Body of pancreas (tissue), 4 donors: ENCODE measurements at regions not wholly inside any gene's neighbourhood (a gene's known extent, or its start where the extent isn't known, plus 50 kb on each side); places are given as distances from the start of the nearest gene placed in this dataset.

Source experiments
- ATAC-seq: fragments of 150-250 bp; one replicate; pipeline ENCODE4 v1.9.1; 2016
- DNase-seq, 4 donors: peaks; one replicate each; pipeline ENCODE4 v3.0.0-alpha.2; 2019
- H3K27ac ChIP-seq, 4 donors: fragments of 200-600 bp; sonication (generic); 1 replicate in 3 of 4; 2 replicates in 1 of 4; pipeline versions ENCODE4 v1.5.1 to v1.6.1; 2016 to 2019; ENCODE audit warnings: mild to moderate bottlenecking in 1 of 4, mixed read lengths in 1 of 4, moderate library complexity in 1 of 4
- H3K27me3 ChIP-seq, 2 donors: fragments of 200-600 bp; sonication (generic); one replicate each; pipeline ENCODE4 v1.6.0; 2016; ENCODE audit warnings: mild to moderate bottlenecking in 1 of 2
- H3K36me3 ChIP-seq, 2 donors: fragments of 200-600 bp; sonication (generic); replicated peaks in 1 of 2; 2 replicates each; pipeline ENCODE4 v1.5.1; 2016; ENCODE audit warnings: low read depth in 2 of 2; ENCODE audit not compliant: insufficient read depth in 1 of 2
- H3K4me1 ChIP-seq: fragments of 200-600 bp; sonication (generic); one replicate; pipeline ENCODE4 v1.6.0; 2016
- H3K4me3 ChIP-seq, 2 donors: fragments of 200-600 bp; sonication (generic); 1 replicate in 1 of 2; 2 replicates in 1 of 2; pipeline ENCODE4 v1.5.1; 2016 to 2019
- H3K9me3 ChIP-seq, 3 donors: fragments of 200-600 bp; sonication (generic); 1 replicate in 2 of 3; 2 replicates in 1 of 3; pipeline ENCODE4 v1.5.1; 2016
- POLR2A ChIP-seq, 3 donors: fragments of 450-650 bp; IDR thresholded peaks; one replicate each; pipeline ENCODE4 v1.6.1; 2016; ENCODE audit warnings: antibody characterized with exemption in 3 of 3, mild to moderate bottlenecking in 2 of 3
- WGBS, 2 donors: methylation state at CpG; one replicate each; pipeline ENCODE4 v1.1.5; 2017; 5-methylcytosine and 5-hydroxymethylcytosine counted together
- intact Hi-C: fragments of 100-400 bp; cut with DNase I; formaldehyde crosslinking; loops from one replicate; pipeline ENCODE4 v1.15.1; 2023
- TF ChIP-seq, protein P1 (sequence below), 7 experiments: fragments of 450-650 bp in 4 of 7; fragments of 200-600 bp in 3 of 7; sonication (generic) in 3 of 7; IDR thresholded peaks; one replicate each; pipeline ENCODE4 v1.5.1; 2016 to 2019; ENCODE audit warnings: antibody characterized with exemption in 7 of 7

DNA sequence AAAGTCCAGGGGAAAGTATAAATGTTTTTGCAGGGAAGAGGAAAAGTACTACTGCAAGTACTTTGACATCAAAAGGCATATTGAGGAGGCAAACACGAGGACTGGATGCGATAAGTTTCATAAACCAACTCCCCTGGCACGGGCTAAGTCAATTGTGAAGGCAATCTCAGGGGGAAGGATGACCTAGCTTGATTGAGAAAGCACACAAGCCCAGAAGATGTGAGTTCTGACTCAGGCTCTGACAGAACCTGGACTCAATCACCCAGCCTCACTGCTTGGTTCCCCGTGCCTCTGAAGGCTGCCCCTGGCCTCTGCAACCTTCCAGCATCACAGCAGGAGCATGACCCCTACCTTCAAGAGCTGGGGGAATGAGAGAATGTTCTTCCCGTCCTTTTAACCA lies 93.2 kb upstream of the ZNF438 start:
- ATAC-seq (no peak), DNase-seq (no peak)
- WGBS, 2 donors = 66 to 82% methylated on average over 5 of the region's 5 CpGs
- Histone ChIP-seq H3K27ac (no peak overlapping the region), H3K9me3 (no peaks in the 10 kb centered on the region), H3K4me3 (no peak overlapping the region), H3K36me3 (no peaks in the 10 kb centered on the region), H3K4me1 (peaks cover 15% of the 10 kb centered on the region), H3K27me3 (no peaks in the 10 kb centered on the region)
- TF ChIP-seq POLR2A (IDR thresholded peaks at IDR 0.05) = no peak
- TF ChIP-seq, protein P1, sequence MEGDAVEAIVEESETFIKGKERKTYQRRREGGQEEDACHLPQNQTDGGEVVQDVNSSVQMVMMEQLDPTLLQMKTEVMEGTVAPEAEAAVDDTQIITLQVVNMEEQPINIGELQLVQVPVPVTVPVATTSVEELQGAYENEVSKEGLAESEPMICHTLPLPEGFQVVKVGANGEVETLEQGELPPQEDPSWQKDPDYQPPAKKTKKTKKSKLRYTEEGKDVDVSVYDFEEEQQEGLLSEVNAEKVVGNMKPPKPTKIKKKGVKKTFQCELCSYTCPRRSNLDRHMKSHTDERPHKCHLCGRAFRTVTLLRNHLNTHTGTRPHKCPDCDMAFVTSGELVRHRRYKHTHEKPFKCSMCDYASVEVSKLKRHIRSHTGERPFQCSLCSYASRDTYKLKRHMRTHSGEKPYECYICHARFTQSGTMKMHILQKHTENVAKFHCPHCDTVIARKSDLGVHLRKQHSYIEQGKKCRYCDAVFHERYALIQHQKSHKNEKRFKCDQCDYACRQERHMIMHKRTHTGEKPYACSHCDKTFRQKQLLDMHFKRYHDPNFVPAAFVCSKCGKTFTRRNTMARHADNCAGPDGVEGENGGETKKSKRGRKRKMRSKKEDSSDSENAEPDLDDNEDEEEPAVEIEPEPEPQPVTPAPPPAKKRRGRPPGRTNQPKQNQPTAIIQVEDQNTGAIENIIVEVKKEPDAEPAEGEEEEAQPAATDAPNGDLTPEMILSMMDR (IDR thresholded peaks at IDR 0.05) = no peak
- intact Hi-C loops = no loop called here

DNA sequence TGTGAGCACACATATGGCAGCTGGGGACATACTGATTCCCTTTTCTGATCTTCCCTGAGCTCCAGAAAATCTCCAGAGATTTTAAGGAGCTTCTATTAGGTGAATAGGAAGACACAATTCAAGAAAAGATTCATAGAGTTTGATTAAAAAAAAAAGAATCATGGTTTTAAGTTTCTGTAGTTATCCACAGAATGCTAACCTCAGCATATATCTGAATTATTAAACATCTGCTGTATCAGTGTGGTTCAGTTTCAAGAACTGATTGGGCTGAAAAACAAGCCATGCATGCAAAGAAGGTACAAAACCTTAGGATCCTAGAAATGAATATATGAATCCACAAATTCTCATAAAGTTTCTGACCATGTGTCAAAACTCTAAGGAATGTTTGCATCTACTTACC lies 94.1 kb upstream of the ZNF438 start:
- no peak for ATAC-seq
- no peaks in the 10 kb centered on the region for H3K9me3 ChIP-seq
- DNase-seq = no peak
- intact Hi-C loops = no loop called here
- no peak overlapping the region for H3K4me3 ChIP-seq
- TF ChIP-seq, protein P1 (IDR thresholded peaks at IDR 0.05) = no peak
- TF ChIP-seq POLR2A (IDR thresholded peaks at IDR 0.05) = no peak
- no peaks in the 10 kb centered on the region for H3K36me3 ChIP-seq
- H3K27me3 ChIP-seq = no peaks in the 10 kb centered on the region
- H3K27ac ChIP-seq = no peak overlapping the region
- peaks cover 10% of the 10 kb centered on the region for H3K4me1 ChIP-seq

DNA sequence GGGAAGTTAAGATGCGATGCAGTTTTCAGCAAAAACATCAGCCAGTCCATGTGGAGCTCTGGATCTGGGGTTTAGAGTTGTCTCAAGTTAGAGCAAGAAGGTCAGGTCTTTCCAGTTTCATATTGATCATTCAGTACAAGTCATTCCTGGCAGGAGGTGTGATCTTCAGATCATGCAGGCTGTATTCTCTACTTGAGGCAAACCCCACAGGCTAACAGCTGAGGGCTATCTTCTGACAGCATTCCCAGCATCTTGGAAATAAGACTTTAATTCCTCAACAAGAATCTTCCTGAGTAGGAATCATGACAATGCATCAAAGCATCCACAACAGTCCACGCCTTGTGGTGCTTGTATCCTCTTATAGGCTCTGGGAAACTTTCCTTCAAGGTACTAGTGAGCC lies 94.9 kb upstream of the ZNF438 start:
- WGBS, 2 donors = 74 to 88% methylated on average over 2 of the region's 2 CpGs
- intact Hi-C loops = no loop called here
- Histone ChIP-seq H3K36me3 (no peaks in the 10 kb centered on the region), H3K27ac (no peak overlapping the region), H3K4me3 (no peak overlapping the region), H3K9me3 (no peaks in the 10 kb centered on the region), H3K27me3 (no peaks in the 10 kb centered on the region), H3K4me1 (peaks cover 2% of the 10 kb centered on the region)
- ATAC-seq = no peak
- no peak for TF ChIP-seq POLR2A (IDR thresholded peaks at IDR 0.05)
- TF ChIP-seq, protein P1 (IDR thresholded peaks at IDR 0.05) = no peak
- DNase-seq = no peak

DNA sequence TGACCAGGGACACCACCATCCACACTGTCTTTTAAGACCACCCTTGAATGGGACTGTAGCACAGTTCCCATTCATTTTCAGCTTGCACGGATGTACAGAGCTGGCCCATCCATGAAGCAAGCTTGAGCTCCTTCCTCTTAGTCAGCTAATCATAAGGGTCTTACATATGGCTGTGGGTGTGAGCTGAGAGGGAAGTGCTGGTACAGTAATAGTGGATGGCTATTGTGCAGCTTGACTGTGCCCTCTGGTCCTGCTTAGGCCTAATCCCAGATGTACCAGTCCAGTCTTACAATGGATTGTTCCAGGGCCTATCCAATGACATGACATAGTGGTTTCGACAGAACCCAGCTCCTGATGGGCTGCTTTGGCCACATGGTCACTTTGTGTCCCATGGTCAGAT lies 96.9 kb upstream of the ZNF438 start:
- no peak overlapping the region for H3K4me3 ChIP-seq
- H3K27ac ChIP-seq = no peak overlapping the region
- intact Hi-C loops = no loop called here
- no peak for TF ChIP-seq POLR2A (IDR thresholded peaks at IDR 0.05)
- TF ChIP-seq, protein P1 (IDR thresholded peaks at IDR 0.05) = no peak
- H3K36me3 ChIP-seq = no peaks in the 10 kb centered on the region
- DNase-seq (no peak), ATAC-seq (no peak)
- H3K9me3 ChIP-seq = no peaks in the 10 kb centered on the region
- H3K27me3 ChIP-seq = no peaks in the 10 kb centered on the region
- H3K4me1 ChIP-seq = peaks cover 7% of the 10 kb centered on the region
- 88 to 100% methylated on average over 2 of the region's 2 CpGs for WGBS, 2 donors

DNA sequence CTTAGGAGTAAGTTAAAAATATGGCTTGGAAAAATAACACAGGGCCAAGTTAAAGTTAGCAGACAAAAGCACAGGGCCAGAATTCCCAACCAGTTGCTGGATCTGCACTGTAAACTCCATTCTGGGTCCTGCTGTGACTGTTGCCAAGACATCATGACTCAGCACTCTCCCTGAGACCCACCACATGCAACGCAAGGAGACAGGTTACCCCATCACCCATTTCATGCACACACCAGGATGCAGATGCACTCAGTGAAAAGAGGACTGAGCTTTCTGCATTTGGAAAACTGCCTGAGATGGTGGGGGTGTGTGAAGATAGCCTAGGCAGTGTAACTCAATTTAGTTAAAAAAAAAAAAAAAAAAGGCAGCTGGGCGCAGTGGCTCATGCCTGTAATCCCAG lies 97.6 kb upstream of the ZNF438 start:
- ATAC-seq (no peak), DNase-seq (peak in 3 of 4 donors; percentile 16 to 42 (median 23))
- Histone ChIP-seq H3K4me1 (peaks cover 9% of the 10 kb centered on the region), H3K27ac (no peak overlapping the region), H3K4me3 (no peak overlapping the region), H3K9me3 (no peaks in the 10 kb centered on the region), H3K36me3 (no peaks in the 10 kb centered on the region), H3K27me3 (no peaks in the 10 kb centered on the region)
- intact Hi-C loops = no loop called here
- TF ChIP-seq, protein P1 (IDR thresholded peaks at IDR 0.05) = no peak
- no peak for TF ChIP-seq POLR2A (IDR thresholded peaks at IDR 0.05)
- 56 to 71% methylated on average over 2 of the region's 2 CpGs for WGBS, 2 donors
